ENCODE measurements at regions not wholly inside any gene's neighbourhood (a gene's known extent, or its start where the extent isn't known, plus 50 kb on each side); places are given as distances from the start of the nearest gene placed in this dataset.

- TF ChIP-seq POLR2A (IDR thresholded peaks at IDR 0.05; ENCODE audit: low read length) (no peak), GATA1 (IDR thresholded peaks at IDR 0.05; ENCODE audit: low read depth, low read length) (no peak)
Observed at GRCh38 chr13:37349916-37350315, 244.5 kb upstream of the CSNK1A1L start.
